Endothelial cell of umbilical vein (primary cell): ENCODE measurements at regions not wholly inside any gene's neighbourhood (a gene's known extent, or its start where the extent isn't known, plus 50 kb on each side); places are given as distances from the start of the nearest gene placed in this dataset.

ENCODE experiments used
- EZH2 ChIP-seq: IDR thresholded peaks from 2 replicates; pipeline ENCODE4 v1.6.1; 2012; ENCODE audit warnings: borderline replicate concordance, low read depth, mild to moderate bottlenecking, moderate library complexity, low read length, inconsistent platforms; ENCODE audit not compliant: severe bottlenecking
- GATA2 ChIP-seq: IDR thresholded peaks from 2 replicates; pipeline ENCODE4 v1.7.0; 2011; ENCODE audit warnings: low read depth, mild to moderate bottlenecking, moderate library complexity, mixed read lengths, low read length; ENCODE audit not compliant: insufficient read length, insufficient read depth
- JUN ChIP-seq: IDR thresholded peaks from 2 replicates; pipeline ENCODE4 v1.6.1; 2011; ENCODE audit warnings: borderline replicate concordance, low read depth; ENCODE audit not compliant: insufficient read length, insufficient read depth
- MYC ChIP-seq: IDR thresholded peaks from one replicate; pipeline ENCODE4 v1.6.1; 2011; ENCODE audit warnings: mild to moderate bottlenecking, low read depth, low read length
- POLR2A ChIP-seq: IDR thresholded peaks from 2 replicates; pipeline ENCODE4 v1.6.1; 2012; ENCODE audit warnings: low read depth, mild to moderate bottlenecking, control low read depth, low read length
- POLR2AphosphoS5 ChIP-seq: IDR thresholded peaks from 2 replicates; pipeline ENCODE4 v1.6.1; 2012; ENCODE audit warnings: low read depth, mild to moderate bottlenecking, control low read depth, low read length, moderate library complexity; ENCODE audit not compliant: insufficient read depth
- TF ChIP-seq, protein P1 (sequence below), 2 donors: IDR thresholded peaks; 1 replicate in 1 of 2; 2 replicates in 1 of 2; pipeline ENCODE4 v1.5.1; 2011; ENCODE audit warnings: low read length in 2 of 2, mild to moderate bottlenecking in 2 of 2, moderate library complexity in 2 of 2, control low read depth in 1 of 2, inconsistent platforms in 1 of 2, low read depth in 1 of 2; ENCODE audit not compliant: insufficient read depth in 1 of 2; ENCODE audit errors: extremely low read depth in 1 of 2
- TF ChIP-seq, protein P2 (sequence below): IDR thresholded peaks from 2 replicates; pipeline ENCODE4 v1.6.1; 2011; ENCODE audit not compliant: insufficient read depth, insufficient read length

DNA sequence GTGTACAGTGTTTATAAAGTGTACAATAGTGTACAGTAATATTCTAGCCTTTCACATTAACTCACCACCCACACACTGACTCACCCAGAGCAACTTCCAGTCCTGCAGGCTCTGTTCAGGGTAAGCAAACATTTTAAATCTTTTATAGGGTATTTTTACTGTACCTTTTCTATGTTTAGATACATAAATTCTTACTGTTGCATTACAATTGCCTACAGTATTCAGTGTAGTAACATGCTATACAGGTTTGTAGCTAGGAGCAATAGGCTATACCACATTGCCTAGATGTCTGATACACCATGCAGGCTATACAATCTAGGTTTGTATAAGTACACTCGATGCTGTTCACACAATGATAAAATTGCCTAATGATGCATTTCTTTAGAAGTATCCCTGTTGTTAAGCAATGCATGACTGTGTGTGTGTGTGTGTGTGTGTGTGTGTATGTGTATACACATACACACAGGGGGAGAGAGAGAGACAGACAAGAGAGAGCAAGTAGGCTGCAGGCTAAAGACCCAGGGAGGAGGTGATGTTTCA is 72.5 kb upstream of the PRR23C start:
- TF ChIP-seq POLR2AphosphoS5 (no peak), POLR2A (no peak), EZH2 (no peak), GATA2 (no peak), JUN (no peak), MYC (no peak)
- TF ChIP-seq, protein P1, sequence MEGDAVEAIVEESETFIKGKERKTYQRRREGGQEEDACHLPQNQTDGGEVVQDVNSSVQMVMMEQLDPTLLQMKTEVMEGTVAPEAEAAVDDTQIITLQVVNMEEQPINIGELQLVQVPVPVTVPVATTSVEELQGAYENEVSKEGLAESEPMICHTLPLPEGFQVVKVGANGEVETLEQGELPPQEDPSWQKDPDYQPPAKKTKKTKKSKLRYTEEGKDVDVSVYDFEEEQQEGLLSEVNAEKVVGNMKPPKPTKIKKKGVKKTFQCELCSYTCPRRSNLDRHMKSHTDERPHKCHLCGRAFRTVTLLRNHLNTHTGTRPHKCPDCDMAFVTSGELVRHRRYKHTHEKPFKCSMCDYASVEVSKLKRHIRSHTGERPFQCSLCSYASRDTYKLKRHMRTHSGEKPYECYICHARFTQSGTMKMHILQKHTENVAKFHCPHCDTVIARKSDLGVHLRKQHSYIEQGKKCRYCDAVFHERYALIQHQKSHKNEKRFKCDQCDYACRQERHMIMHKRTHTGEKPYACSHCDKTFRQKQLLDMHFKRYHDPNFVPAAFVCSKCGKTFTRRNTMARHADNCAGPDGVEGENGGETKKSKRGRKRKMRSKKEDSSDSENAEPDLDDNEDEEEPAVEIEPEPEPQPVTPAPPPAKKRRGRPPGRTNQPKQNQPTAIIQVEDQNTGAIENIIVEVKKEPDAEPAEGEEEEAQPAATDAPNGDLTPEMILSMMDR (IDR thresholded peaks at IDR 0.05; ENCODE audit: extremely low read depth in 1 of 2, insufficient read depth in 1 of 2, low read depth in 1 of 2, low read length in 2 of 2), result no peak
- TF ChIP-seq, protein P2, sequence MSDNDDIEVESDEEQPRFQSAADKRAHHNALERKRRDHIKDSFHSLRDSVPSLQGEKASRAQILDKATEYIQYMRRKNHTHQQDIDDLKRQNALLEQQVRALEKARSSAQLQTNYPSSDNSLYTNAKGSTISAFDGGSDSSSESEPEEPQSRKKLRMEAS, result no peak
